ENCODE measurements at regions not wholly inside any gene's neighbourhood (a gene's known extent, or its start where the extent isn't known, plus 50 kb on each side); places are given as distances from the start of the nearest gene placed in this dataset.

- DNase-seq = no peak
Observed at GRCh38 chr12:25757037-25757665, 201.3 kb upstream of the RASSF8 start.

GRCh38 chr12:25759752-25760151, 198.7 kb upstream of the RASSF8 start:
- no peak for DNase-seq

GRCh38 chr12:25761356-25761755, 197.1 kb upstream of the RASSF8 start:
- no peak for DNase-seq

- DNase-seq = no peak
Observed at GRCh38 chr12:25764409-25764808, 194.1 kb upstream of the RASSF8 start.

- DNase-seq = no peak
Observed at GRCh38 chr12:25764892-25765291, 193.6 kb upstream of the RASSF8 start.

GRCh38 chr12:25767606-25768005, 190.9 kb upstream of the RASSF8 start:
- DNase-seq = no peak

- DNase-seq = no peak
Observed at GRCh38 chr12:25768151-25768550, 190.3 kb upstream of the RASSF8 start.

- DNase-seq = no peak
Observed at GRCh38 chr12:25769082-25769945, 189.2 kb upstream of the RASSF8 start.

GRCh38 chr12:25771041-25771440, 187.4 kb upstream of the RASSF8 start:
- no peak for DNase-seq

GRCh38 chr12:25771476-25771875, 187.0 kb upstream of the RASSF8 start:
- no peak for DNase-seq

- DNase-seq = no peak
Observed at GRCh38 chr12:25775968-25776367, 182.5 kb upstream of the RASSF8 start.

- DNase-seq = no peak
Observed at GRCh38 chr12:25780771-25781170, 177.7 kb upstream of the RASSF8 start.

GRCh38 chr12:25781232-25781631, 177.2 kb upstream of the RASSF8 start:
- no peak for DNase-seq

GRCh38 chr12:25783566-25783965, 174.9 kb upstream of the RASSF8 start:
- DNase-seq = no peak

GRCh38 chr12:25784669-25785068, 173.8 kb upstream of the RASSF8 start:
- DNase-seq = no peak

GRCh38 chr12:25785134-25785533, 173.3 kb upstream of the RASSF8 start:
- DNase-seq = no peak

- DNase-seq = no peak
Observed at GRCh38 chr12:25787701-25788100, 170.8 kb upstream of the RASSF8 start.

GRCh38 chr12:25788707-25789442, 169.6 kb upstream of the RASSF8 start:
- no peak for DNase-seq

GRCh38 chr12:25789541-25789944, 168.9 kb upstream of the RASSF8 start:
- DNase-seq = no peak

GRCh38 chr12:25792031-25792430, 166.5 kb upstream of the RASSF8 start:
- DNase-seq = no peak

- DNase-seq = no peak
Observed at GRCh38 chr12:25793196-25793595, 165.3 kb upstream of the RASSF8 start.

- no peak for DNase-seq
Observed at GRCh38 chr12:25794571-25794970, 163.9 kb upstream of the RASSF8 start.

- no peak for DNase-seq
Observed at GRCh38 chr12:25796523-25797000, 161.9 kb upstream of the RASSF8 start.

GRCh38 chr12:25797386-25797785, 161.1 kb upstream of the RASSF8 start:
- DNase-seq = no peak
